Muscle of leg (tissue), 3 donors: ENCODE measurements at regions not wholly inside any gene's neighbourhood (a gene's known extent, or its start where the extent isn't known, plus 50 kb on each side); places are given as distances from the start of the nearest gene placed in this dataset.
"Not testable (repeated sequence)": the region's sequence is repeated elsewhere in the genome, so short reads cannot be mapped to it uniquely, and the experiment has no call there.

Experiments
- DNase-seq: peaks from one replicate; pipeline ENCODE4 v3.0.0; 2013
- H3K27ac ChIP-seq: one replicate; pipeline ENCODE4 v1.5.1; 2013; ENCODE audit warnings: mild to moderate bottlenecking, low read length, control low read depth
- H3K27me3 ChIP-seq: one replicate; pipeline ENCODE4 v1.6.1; 2013; ENCODE audit warnings: low read length; ENCODE audit not compliant: control insufficient read depth, insufficient read depth
- H3K36me3 ChIP-seq: one replicate; pipeline ENCODE4 v1.6.1; 2013; ENCODE audit warnings: low read length; ENCODE audit not compliant: control insufficient read depth, insufficient read depth
- H3K4me1 ChIP-seq: one replicate; pipeline ENCODE4 v1.6.1; 2013; ENCODE audit warnings: low read length; ENCODE audit not compliant: control insufficient read depth, insufficient read depth
- H3K4me3 ChIP-seq: one replicate; pipeline ENCODE4 v1.5.1; 2013; ENCODE audit warnings: low read length, control low read depth
- H3K9me3 ChIP-seq: replicated peaks from 2 replicates; pipeline ENCODE4 v1.6.1; 2013; ENCODE audit warnings: low read depth, low read length; ENCODE audit not compliant: control insufficient read depth
- WGBS: methylation state at CpG from one replicate; pipeline ENCODE4 v1.1.5; 2013; ENCODE audit warnings: missing lambda C conversion rate; ENCODE audit not compliant: insufficient coverage; 5-methylcytosine and 5-hydroxymethylcytosine counted together

DNA sequence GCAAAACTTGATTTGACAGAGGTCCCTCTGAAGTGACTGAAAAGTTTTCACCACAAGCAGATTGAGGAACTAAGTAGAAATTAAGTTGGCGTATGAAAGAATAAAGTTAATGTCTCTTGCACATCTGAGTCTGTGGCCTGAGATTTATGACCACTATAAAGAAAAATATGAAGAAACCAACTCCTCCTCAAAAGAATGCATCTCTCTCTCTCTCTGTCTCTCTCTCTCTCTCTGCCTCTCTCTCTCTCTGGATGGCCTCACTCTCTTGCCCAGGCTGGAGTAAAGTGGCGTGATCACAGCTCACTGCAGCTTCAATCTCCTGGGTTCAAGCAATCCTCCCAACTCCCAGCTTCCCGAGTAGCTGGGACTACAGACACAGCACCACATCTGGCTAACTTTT, 55.2 kb downstream of the RPL22L1 start:
- Histone ChIP-seq H3K9me3 (no peaks in the 10 kb centered on the region), H3K27ac (no peak overlapping the region), H3K4me3 (no peak overlapping the region), H3K27me3 (peaks cover 2% of the 10 kb centered on the region), H3K36me3 (no peaks in the 10 kb centered on the region), H3K4me1 (peaks cover 30% of the 10 kb centered on the region)
- WGBS, result 71% methylated on average over 1 of the region's 3 CpGs
- no peak for DNase-seq

DNA sequence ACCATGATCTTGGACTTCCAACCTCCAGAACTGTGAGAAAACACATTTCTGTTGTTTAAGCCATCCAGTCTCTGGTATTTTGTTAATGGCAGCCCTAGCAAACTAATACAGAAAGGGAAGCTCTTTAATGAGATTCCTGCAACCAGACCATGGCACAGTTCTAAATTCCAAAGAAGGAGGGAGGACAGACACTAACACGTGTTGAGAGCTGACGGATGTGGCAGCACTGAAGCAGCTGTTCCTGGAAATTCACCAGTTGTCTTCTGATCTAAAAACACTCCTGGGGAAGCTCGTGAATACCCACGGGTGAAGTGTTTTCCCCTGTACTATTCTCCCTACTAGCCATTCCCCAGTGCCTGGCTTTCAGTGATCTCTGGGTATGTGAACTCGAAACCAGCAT, 56.7 kb downstream of the RPL22L1 start:
- Histone ChIP-seq H3K27me3 (peaks cover 2% of the 10 kb centered on the region), H3K4me1 (peaks cover 30% of the 10 kb centered on the region), H3K27ac (peak overlapping the region; percentile 75), H3K36me3 (no peaks in the 10 kb centered on the region), H3K9me3 (no peaks in the 10 kb centered on the region), H3K4me3 (no peak overlapping the region)
- peak; percentile 66 for DNase-seq
- 55% methylated on average over 4 of the region's 5 CpGs for WGBS

DNA sequence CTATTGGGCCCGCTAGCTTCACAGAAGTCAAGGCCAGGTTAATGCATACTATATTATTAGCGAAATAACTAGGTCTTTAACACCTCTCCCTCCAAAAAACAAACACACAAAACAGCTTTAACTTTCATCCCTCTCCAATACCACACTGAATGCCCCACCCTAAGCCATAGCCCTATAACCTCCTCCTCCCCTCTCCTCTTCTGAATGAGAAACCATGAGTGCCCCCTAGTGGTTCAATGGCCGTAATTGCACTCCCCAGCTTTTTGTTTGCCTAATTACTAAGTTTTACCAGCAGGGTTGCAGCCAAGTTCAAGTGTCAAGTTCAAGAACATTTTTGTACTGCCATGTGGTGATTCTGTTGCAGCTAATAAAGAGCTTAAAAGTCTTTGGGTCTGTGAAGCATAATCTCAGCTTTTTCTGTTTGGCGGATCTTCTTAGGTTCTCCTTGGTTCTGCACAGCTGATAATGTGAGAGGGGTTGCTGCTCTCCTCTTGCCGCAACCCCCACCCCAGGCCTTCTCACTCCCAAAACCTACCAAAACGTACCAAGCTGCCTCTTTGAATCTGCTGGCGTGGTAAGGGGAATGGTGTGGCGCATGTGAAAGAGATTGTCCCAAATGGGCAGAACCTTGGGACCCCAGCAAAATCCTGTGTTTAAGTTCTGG, 57.9 kb downstream of the RPL22L1 start:
- whole genome bisulfite sequencing, result 100% methylated on average over 1 of the region's 8 CpGs
- Histone ChIP-seq H3K4me3 (no peak overlapping the region), H3K36me3 (no peaks in the 10 kb centered on the region)

DNA sequence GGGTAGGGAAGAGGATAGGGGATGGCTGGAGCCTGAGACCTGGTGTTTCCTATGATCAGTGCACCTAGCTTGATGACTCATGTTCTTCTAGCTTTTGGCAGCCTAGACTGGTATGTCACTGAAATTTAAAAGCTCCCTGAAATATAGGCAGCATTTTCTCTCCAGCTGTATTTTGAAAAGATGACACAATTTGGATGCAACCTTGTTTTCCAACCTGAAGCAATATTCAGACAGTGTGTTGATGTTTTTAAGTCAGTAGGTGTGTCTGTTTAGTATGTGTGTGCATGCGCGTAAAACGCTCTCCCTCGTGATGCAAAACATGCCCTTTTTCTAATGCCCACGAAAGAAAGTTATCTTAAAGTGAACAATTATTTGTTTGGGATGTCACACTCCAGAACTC, 58.5 kb downstream of the RPL22L1 start:
- WGBS, result no CpG with 5 or more reads among the region's 5 CpGs

More for the DNA sequence above, 57.9 kb downstream of the RPL22L1 start:
- Histone ChIP-seq H3K27me3 (peaks cover 2% of the 10 kb centered on the region), H3K27ac (no peak overlapping the region), H3K9me3 (no peaks in the 10 kb centered on the region), H3K4me1 (peaks cover 30% of the 10 kb centered on the region)
- peak; percentile 64 for DNase-seq

DNA sequence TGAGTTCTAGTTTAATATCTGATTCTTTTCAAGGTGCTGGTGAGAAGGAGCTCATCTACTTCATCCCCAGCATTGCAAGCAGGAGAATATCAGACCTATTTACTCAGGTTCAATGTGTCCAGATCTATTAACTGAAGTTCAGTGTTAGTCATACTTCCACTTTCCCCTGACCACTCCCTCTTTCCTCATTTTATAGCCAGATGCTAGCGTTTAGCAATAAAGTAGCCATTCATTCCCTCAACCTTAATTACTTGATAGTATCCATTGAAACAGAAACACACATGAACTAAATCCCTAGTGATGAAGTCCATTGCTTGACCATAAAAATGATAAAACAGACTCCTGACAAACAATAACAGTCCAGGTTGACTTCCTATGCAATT, 60.0 kb downstream of the RPL22L1 start:
- DNase-seq, result no peak
- Histone ChIP-seq H3K27me3 (peaks cover 2% of the 10 kb centered on the region), H3K9me3 (no peaks in the 10 kb centered on the region), H3K4me3 (no peak overlapping the region), H3K36me3 (no peaks in the 10 kb centered on the region), H3K27ac (no peak overlapping the region), H3K4me1 (peaks cover 20% of the 10 kb centered on the region)
- no CpG with 5 or more reads among the region's 1 CpG for WGBS

More for the DNA sequence above, 58.5 kb downstream of the RPL22L1 start:
- no peak overlapping the region for H3K27ac ChIP-seq
- DNase-seq, result no peak
- H3K9me3 ChIP-seq, result no peaks in the 10 kb centered on the region
- peaks cover 29% of the 10 kb centered on the region for H3K4me1 ChIP-seq
- no peak overlapping the region for H3K4me3 ChIP-seq
- H3K36me3 ChIP-seq, result no peaks in the 10 kb centered on the region
- H3K27me3 ChIP-seq, result peaks cover 2% of the 10 kb centered on the region

DNA sequence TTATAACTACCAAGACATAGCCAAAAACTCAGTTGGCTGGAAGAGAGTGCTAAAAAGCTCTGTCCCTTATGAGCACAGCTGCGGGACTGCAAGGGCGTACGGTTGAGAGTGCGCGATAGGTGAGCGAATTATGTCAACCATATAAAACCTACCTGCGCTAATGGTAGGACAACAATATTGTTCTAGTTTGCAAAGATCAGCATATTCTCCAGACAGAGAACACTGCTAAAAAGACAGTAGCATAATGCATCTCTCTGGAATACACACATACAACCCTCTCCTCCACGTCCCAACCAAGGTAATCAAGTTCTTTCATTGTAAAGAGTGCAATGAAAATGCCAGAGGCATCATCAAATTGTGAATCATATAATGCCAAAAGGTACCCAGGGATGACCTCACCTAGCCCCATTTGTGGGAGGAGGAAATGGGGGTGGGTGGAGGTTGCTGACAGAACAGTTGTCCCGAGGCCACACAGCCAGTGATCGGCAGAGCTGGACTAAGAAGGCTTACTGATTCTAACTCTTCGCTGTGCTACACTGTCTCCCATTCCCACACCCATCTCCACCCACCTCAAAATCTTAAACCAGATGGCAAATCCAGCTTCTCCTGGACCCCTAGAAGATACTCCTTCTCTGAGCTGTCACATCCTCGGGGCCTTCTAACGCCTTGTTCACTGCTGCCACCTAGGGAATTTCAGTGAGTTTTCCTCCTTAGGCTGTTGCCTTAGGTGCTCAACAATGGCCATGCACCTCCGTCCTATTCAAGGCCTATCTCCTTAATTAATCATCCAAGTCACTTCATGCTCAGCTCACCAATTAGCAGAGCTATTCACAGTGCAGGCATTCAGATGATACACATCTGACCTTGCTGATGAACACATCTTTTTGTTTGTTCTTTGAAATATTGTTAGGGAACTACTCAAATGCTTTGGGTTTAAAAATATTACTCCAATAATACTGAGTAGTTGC, 60.7 kb downstream of the RPL22L1 start:
- WGBS, result 40% methylated on average over 6 of the region's 14 CpGs
- DNase-seq, result peak; percentile 50
- H3K9me3 ChIP-seq, result no peaks in the 10 kb centered on the region

DNA sequence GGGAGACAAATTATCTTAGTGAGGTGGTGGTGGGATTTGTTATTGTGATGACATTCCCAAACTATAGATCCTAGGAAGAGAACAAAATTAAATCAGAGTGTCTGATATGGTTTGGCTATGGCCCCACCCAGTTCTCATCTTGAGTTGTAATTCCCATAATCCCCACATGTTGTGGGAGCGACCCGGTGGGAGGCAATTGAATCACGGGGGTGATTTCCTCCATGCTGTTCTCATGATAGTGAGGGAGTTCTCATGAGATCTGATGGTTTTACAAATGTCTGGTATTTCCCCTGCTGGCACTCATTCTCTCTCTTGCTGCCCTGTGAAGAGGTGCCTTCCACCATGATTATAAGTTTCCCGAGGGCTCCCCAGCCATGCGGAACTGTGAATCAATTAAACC, 62.0 kb downstream of the RPL22L1 start:
- Histone ChIP-seq H3K4me3 (no peak overlapping the region), H3K27ac (no peak overlapping the region), H3K36me3 (no peaks in the 10 kb centered on the region), H3K9me3 (no peaks in the 10 kb centered on the region), H3K27me3 (peaks cover 2% of the 10 kb centered on the region), H3K4me1 (peaks cover 6% of the 10 kb centered on the region)
- no peak for DNase-seq
- no CpG with 5 or more reads among the region's 5 CpGs for WGBS

More for the DNA sequence above, 60.7 kb downstream of the RPL22L1 start:
- Histone ChIP-seq H3K27ac (no peak overlapping the region), H3K4me3 (no peak overlapping the region), H3K27me3 (no peaks in the 10 kb centered on the region), H3K36me3 (no peaks in the 10 kb centered on the region), H3K4me1 (peaks cover 14% of the 10 kb centered on the region)

DNA sequence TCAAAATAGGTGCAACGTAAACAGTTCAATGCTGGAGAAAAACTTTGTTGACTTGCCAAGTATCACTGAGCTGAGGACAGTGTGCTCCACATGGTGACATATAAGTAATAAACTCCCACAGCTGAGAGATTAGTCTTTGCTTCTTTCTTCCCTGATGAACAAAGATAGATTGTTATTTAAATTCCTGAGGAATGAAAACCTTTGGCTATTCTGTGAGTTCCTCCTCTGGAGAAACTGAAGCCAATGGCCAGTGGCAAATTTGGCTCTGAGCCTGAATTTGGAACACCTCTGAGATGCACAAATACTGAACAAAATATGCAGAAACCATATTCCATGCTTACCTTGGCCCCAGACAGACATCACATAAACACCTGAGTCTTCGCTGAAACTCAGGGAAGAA, 63.3 kb downstream of the RPL22L1 start:
- 60% methylated on average over 1 of the region's 2 CpGs for WGBS
- no peaks in the 10 kb centered on the region for H3K9me3 ChIP-seq
- peaks cover 2% of the 10 kb centered on the region for H3K27me3 ChIP-seq
- DNase-seq, result no peak
- no peaks in the 10 kb centered on the region for H3K4me1 ChIP-seq
- no peaks in the 10 kb centered on the region for H3K36me3 ChIP-seq
- H3K4me3 ChIP-seq, result no peak overlapping the region
- H3K27ac ChIP-seq, result no peak overlapping the region

DNA sequence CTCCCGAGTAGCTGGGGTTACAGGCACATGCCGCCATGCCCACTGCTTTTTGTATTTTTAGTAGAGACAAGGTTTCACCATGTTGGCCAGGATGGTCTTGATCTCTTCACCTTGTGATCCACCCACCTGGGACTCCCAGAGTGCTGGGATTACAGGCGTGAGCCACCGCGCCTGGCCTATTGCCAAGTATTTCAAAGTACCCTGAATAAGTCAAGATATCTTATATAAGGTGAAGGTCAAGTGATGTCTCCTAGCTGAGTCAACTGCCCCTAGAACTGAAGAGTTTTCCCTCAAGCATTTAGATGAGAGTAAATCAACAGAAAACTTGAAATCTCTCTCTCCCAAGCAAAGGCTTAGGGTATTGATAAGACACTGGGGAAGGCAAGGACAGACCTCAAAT, 63.9 kb downstream of the RPL22L1 start:
- DNase-seq, result no peak
- Histone ChIP-seq H3K27ac (no peak overlapping the region), H3K4me3 (no peak overlapping the region), H3K36me3 (no peaks in the 10 kb centered on the region), H3K9me3 (no peaks in the 10 kb centered on the region), H3K4me1 (no peaks in the 10 kb centered on the region), H3K27me3 (peaks cover 2% of the 10 kb centered on the region)
- WGBS, result no CpG with 5 or more reads among the region's 5 CpGs

DNA sequence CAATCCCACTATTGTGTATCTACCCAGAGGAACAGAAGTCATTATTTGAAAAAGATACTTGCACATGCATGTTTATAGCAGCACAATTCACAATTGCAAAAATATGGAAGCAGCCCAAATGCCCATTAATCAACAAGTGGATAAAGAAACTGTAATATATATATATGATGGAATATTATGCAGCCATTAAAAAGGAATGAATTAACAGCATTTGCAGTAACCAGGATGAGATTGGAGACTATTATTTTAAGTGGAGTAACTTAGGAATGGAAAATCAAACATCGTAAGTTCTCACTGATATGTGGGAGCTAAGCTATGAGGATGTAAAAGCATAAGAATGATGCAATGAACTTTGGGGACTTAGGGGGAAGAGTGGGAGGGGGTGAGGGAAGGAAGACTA, 64.7 kb downstream of the RPL22L1 start:
- H3K4me3 ChIP-seq, H3K4me1 ChIP-seq, H3K36me3 ChIP-seq, DNase-seq, H3K27ac ChIP-seq, H3K9me3 ChIP-seq, H3K27me3 ChIP-seq: not testable (repeated sequence)
- 100% methylated on average over 1 of the region's 1 CpG for WGBS
